ENCODE measurements at regions not wholly inside any gene's neighbourhood (a gene's known extent, or its start where the extent isn't known, plus 50 kb on each side); places are given as distances from the start of the nearest gene placed in this dataset.

GRCh38 chr5:138702166-138703077 is 50.8 kb upstream of the CTNNA1 start:
- Histone ChIP-seq H3K36me3 (no peaks in the 10 kb centered on the region), H3K4me3 (ENCODE audit: low read depth, low read length) (no peak overlapping the region), H3K27me3 (ENCODE audit: insufficient read depth, low read depth, severe bottlenecking) (no peaks in the 10 kb centered on the region), H3K9me3 (ENCODE audit: severe bottlenecking) (no peaks in the 10 kb centered on the region), H3K27ac (peak overlapping the region; percentile 65)
- DNase-seq, result peak; percentile 42
- 0 out of 2 replicates have a peak, but pooled peaks have one; percentile 4 for TF ChIP-seq CTCF (IDR thresholded peaks at IDR 0.05; ENCODE audit: low read depth, low read length)

- Histone ChIP-seq H3K9me3 (ENCODE audit: severe bottlenecking) (no peaks in the 10 kb centered on the region), H3K27me3 (ENCODE audit: insufficient read depth, low read depth, severe bottlenecking) (no peaks in the 10 kb centered on the region), H3K27ac (no peak overlapping the region), H3K36me3 (no peaks in the 10 kb centered on the region), H3K4me3 (ENCODE audit: low read depth, low read length) (no peak overlapping the region)
- TF ChIP-seq CTCF (IDR thresholded peaks at IDR 0.05; ENCODE audit: low read depth, low read length), result no peak
- no peak for DNase-seq
Measured at GRCh38 chr5:138701678-138702077, 51.5 kb upstream of the CTNNA1 start.

- no peak overlapping the region for H3K4me3 ChIP-seq (ENCODE audit: low read depth, low read length)
- no peak for DNase-seq
- TF ChIP-seq CTCF (IDR thresholded peaks at IDR 0.05; ENCODE audit: low read depth, low read length), result no peak
- no peak overlapping the region for H3K27ac ChIP-seq
- H3K36me3 ChIP-seq, result no peaks in the 10 kb centered on the region
- no peaks in the 10 kb centered on the region for H3K9me3 ChIP-seq (ENCODE audit: severe bottlenecking)
- no peaks in the 10 kb centered on the region for H3K27me3 ChIP-seq (ENCODE audit: insufficient read depth, low read depth, severe bottlenecking)
Measured at GRCh38 chr5:138700581-138701362, 52.5 kb upstream of the CTNNA1 start.

GRCh38 chr5:138699482-138699881 is 53.7 kb upstream of the CTNNA1 start:
- Histone ChIP-seq H3K27me3 (ENCODE audit: insufficient read depth, low read depth, severe bottlenecking) (no peaks in the 10 kb centered on the region), H3K27ac (no peak overlapping the region), H3K4me3 (ENCODE audit: low read depth, low read length) (no peak overlapping the region), H3K9me3 (ENCODE audit: severe bottlenecking) (no peaks in the 10 kb centered on the region), H3K36me3 (no peaks in the 10 kb centered on the region)
- no peak for TF ChIP-seq CTCF (IDR thresholded peaks at IDR 0.05; ENCODE audit: low read depth, low read length)
- no peak for DNase-seq

GRCh38 chr5:138698713-138699112 is 54.5 kb upstream of the CTNNA1 start:
- H3K27ac ChIP-seq, result no peak overlapping the region
- no peak for TF ChIP-seq CTCF (IDR thresholded peaks at IDR 0.05; ENCODE audit: low read depth, low read length)
- no peak overlapping the region for H3K4me3 ChIP-seq (ENCODE audit: low read depth, low read length)
- no peaks in the 10 kb centered on the region for H3K9me3 ChIP-seq (ENCODE audit: severe bottlenecking)
- no peaks in the 10 kb centered on the region for H3K27me3 ChIP-seq (ENCODE audit: insufficient read depth, low read depth, severe bottlenecking)
- no peak for DNase-seq
- no peaks in the 10 kb centered on the region for H3K36me3 ChIP-seq
